T-cell (primary cell): ENCODE measurements at regions not wholly inside any gene's neighbourhood (a gene's known extent, or its start where the extent isn't known, plus 50 kb on each side); places are given as distances from the start of the nearest gene placed in this dataset.

Source experiments
- ATAC-seq, 4 experiments: fragments of 200-7000 bp in 3 of 4; fragments of 150-1000 bp in 1 of 4; cut with Tn5 transposase; replicated peaks in 1 of 4; 1 replicate in 3 of 4; 2 replicates in 1 of 4; pipeline ENCODE4 v1.10.0; 2021; ENCODE audit warnings: moderate library complexity in 3 of 4, mild to moderate bottlenecking in 2 of 4, moderate number of reproducible peaks in 1 of 4
- CTCF ChIA-PET, 2 donors: fragments of 300-600 bp; sonication (Branson Sonifier 250); formaldehyde crosslinking; loops; one replicate each; lab custom pipeline; 2022; ENCODE audit warnings: antibody characterized with exemption in 2 of 2; lab: Charles Lee
- POLR2A ChIA-PET, 2 donors: fragments of 300-600 bp; sonication (Branson Sonifier 250); formaldehyde crosslinking; loops; one replicate each; lab custom pipeline; 2022; ENCODE audit warnings: antibody characterized with exemption in 2 of 2; lab: Charles Lee
- DNase-seq, 35 experiments: peaks; one replicate each; pipeline versions ENCODE4 v3.0.0 to v3.0.0-alpha.2; 2013 to 2023
- H3K27ac ChIP-seq: one replicate; pipeline ENCODE4 v1.5.1; 2013; ENCODE audit warnings: low read length
- H3K27me3 ChIP-seq, 2 experiments: replicated peaks in 1 of 2; 1 replicate in 1 of 2; 2 replicates in 1 of 2; pipeline versions ENCODE4 v1.6.1 to v1.7.0; 2013; ENCODE audit warnings: low read length in 1 of 2, mixed read lengths in 1 of 2; ENCODE audit not compliant: control insufficient read depth in 2 of 2, insufficient read depth in 2 of 2; ENCODE audit errors: extremely low read depth in 1 of 2
- H3K36me3 ChIP-seq, 2 donors: 1 replicate in 1 of 2; 2 replicates in 1 of 2; pipeline versions ENCODE4 v1.6.1 to v1.7.0; 2013; ENCODE audit warnings: low read length in 1 of 2; ENCODE audit not compliant: control insufficient read depth in 2 of 2, insufficient read depth in 1 of 2; ENCODE audit errors: extremely low read depth in 1 of 2
- H3K4me1 ChIP-seq, 2 experiments: 1 replicate in 1 of 2; 2 replicates in 1 of 2; pipeline versions ENCODE4 v1.6.1 to v1.7.0; 2013; ENCODE audit warnings: low read length in 2 of 2, mixed read lengths in 1 of 2; ENCODE audit not compliant: insufficient read depth in 2 of 2, control insufficient read depth in 1 of 2; ENCODE audit errors: extremely low read depth in 1 of 2
- H3K4me3 ChIP-seq, 2 donors: 1 replicate in 1 of 2; 2 replicates in 1 of 2; pipeline versions ENCODE4 v1.5.1 to v1.7.0; 2013; ENCODE audit warnings: mild to moderate bottlenecking in 2 of 2, low read length in 1 of 2, moderate library complexity in 1 of 2; ENCODE audit not compliant: control insufficient read depth in 1 of 2; ENCODE audit errors: extremely low read depth in 1 of 2
- H3K9me3 ChIP-seq: 2 replicates; pipeline ENCODE4 v1.7.0; 2013
- H3K27ac Mint-ChIP-seq, 2 donors: one replicate each; pipeline ENCODE4 v1.8.0; 2020 to 2021; ENCODE audit warnings: mild to moderate bottlenecking in 2 of 2, mixed read lengths in 2 of 2
- H3K27me3 Mint-ChIP-seq, 2 donors: one replicate each; pipeline ENCODE4 v1.8.0; 2021 to 2022; ENCODE audit warnings: mixed read lengths in 2 of 2
- H3K36me3 Mint-ChIP-seq: one replicate; pipeline ENCODE4 v1.8.0; 2021; ENCODE audit warnings: mixed read lengths
- H3K4me1 Mint-ChIP-seq, 3 donors: one replicate each; pipeline ENCODE4 v1.8.0; 2020 to 2022; ENCODE audit warnings: mixed read lengths in 3 of 3, mild to moderate bottlenecking in 1 of 3
- H3K4me3 Mint-ChIP-seq, 3 donors: one replicate each; pipeline ENCODE4 v1.8.0; 2020 to 2022; ENCODE audit warnings: mild to moderate bottlenecking in 3 of 3, mixed read lengths in 3 of 3, moderate library complexity in 3 of 3
- H3K9me3 Mint-ChIP-seq, 3 donors: one replicate each; pipeline ENCODE4 v1.8.0; 2020 to 2022; ENCODE audit warnings: mixed read lengths in 3 of 3
- WGBS: methylation state at CpG from one replicate; pipeline ENCODE4 v1.1.5; 2013; ENCODE audit warnings: missing lambda C conversion rate; ENCODE audit not compliant: insufficient coverage; 5-methylcytosine and 5-hydroxymethylcytosine counted together

DNA sequence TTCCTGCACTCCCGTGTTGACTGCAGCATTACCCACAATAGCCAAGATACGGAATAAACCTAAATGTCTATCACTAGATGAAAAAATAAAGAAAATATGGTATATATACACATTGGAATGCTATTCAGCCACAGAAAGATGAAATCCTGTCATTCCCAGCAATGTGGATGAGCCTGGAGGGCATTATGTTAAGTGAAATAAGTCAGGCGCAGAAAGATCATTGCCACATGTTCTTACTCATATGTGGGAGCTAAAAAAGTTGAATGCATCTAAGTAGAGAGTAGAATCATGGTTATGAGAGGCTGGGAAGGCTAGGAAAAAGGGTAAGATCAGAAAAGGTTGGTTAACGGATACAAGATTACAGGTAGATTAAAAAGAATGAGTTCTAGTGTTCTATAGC is 219.1 kb upstream of the MKI67 start:
- Mint-ChIP-seq H3K27me3 (peaks cover 3 to 19% of the 10 kb centered on the region in 2 donors), H3K36me3 (no peaks in the 10 kb centered on the region), H3K27ac (no peak overlapping the region), H3K4me1 (no peaks in the 10 kb centered on the region), H3K4me3 (no peak overlapping the region), H3K9me3 (no peaks in the 10 kb centered on the region)
- ChIA-PET CTCF (no interaction called here), POLR2A (no interaction called here)
- H3K4me3 ChIP-seq: no peak overlapping the region
- H3K27ac ChIP-seq: no peak overlapping the region
- H3K4me1 ChIP-seq: no peaks in the 10 kb centered on the region
- 94% methylated on average over 2 of the region's 4 CpGs for WGBS
- H3K9me3 ChIP-seq: no peaks in the 10 kb centered on the region
- DNase-seq: no peak
- ATAC-seq: no peak
- no peaks in the 10 kb centered on the region for H3K27me3 ChIP-seq
- no peaks in the 10 kb centered on the region for H3K36me3 ChIP-seq

DNA sequence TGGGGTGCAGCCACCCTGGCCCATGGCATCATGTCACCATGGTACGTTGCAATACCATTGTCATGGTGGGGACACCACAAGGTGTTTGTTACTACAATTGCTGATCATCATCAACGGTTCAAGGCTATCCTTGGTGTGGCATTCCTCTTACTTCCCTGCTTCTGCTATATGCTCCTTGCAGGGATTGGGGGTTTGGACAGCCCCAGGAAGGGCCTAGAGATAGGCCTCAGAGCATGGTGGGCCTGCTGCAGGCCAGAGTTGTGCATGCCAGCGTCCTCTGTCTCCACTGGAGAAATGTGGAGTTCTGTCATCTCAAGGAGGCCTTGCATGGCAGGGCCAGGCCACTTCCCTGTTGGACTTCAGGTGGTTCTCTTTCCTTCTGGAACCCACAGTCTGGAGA is 234.6 kb upstream of the MKI67 start:
- Mint-ChIP-seq H3K4me3 (no peak overlapping the region), H3K9me3 (no peaks in the 10 kb centered on the region), H3K27ac (no peak overlapping the region), H3K27me3 (peaks cover 15 to 26% of the 10 kb centered on the region in 2 donors), H3K36me3 (no peaks in the 10 kb centered on the region), H3K4me1 (no peaks in the 10 kb centered on the region)
- ATAC-seq (no peak), DNase-seq (no peak)
- POLR2A ChIA-PET: no interaction called here
- H3K9me3 ChIP-seq: no peaks in the 10 kb centered on the region
- WGBS: 59% methylated on average over 3 of the region's 3 CpGs
- H3K27ac ChIP-seq: no peak overlapping the region
- H3K4me3 ChIP-seq: no peak overlapping the region
- CTCF ChIA-PET: no interaction called here
- H3K27me3 ChIP-seq: no peaks in the 10 kb centered on the region
- H3K36me3 ChIP-seq: no peaks in the 10 kb centered on the region
- H3K4me1 ChIP-seq: no peaks in the 10 kb centered on the region

DNA sequence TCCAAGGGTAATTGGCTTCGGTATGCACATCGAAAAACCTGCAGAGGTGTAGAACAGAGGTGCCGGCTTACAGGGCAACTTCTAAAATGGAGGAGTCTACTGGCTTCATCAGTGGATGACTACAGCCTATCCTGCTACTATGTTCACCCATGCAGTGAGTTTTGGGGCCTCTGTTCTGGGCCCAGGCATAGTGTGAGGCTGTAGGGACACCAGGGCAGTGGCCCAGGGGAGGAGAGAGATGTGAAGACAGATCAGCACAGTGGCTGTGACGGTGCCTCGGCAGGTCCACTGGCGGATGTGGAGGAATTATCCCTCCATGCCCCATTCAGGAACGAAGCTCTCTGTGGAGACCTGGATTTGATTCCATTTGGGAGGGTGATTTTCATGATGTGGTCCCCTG is 235.3 kb upstream of the MKI67 start:
- no peak overlapping the region for H3K4me3 Mint-ChIP-seq
- ChIA-PET CTCF (no interaction called here), POLR2A (no interaction called here)
- Histone ChIP-seq H3K27me3 (no peaks in the 10 kb centered on the region), H3K27ac (no peak overlapping the region), H3K4me1 (no peaks in the 10 kb centered on the region), H3K9me3 (no peaks in the 10 kb centered on the region), H3K4me3 (no peak overlapping the region), H3K36me3 (no peaks in the 10 kb centered on the region)
- no peak for DNase-seq
- no peak overlapping the region for H3K27ac Mint-ChIP-seq
- peaks cover 17 to 26% of the 10 kb centered on the region in 2 donors for H3K27me3 Mint-ChIP-seq
- no peaks in the 10 kb centered on the region for H3K9me3 Mint-ChIP-seq
- no CpG with 5 or more reads among the region's 7 CpGs for WGBS
- H3K4me1 Mint-ChIP-seq: no peaks in the 10 kb centered on the region
- H3K36me3 Mint-ChIP-seq: no peaks in the 10 kb centered on the region
- ATAC-seq: no peak

DNA sequence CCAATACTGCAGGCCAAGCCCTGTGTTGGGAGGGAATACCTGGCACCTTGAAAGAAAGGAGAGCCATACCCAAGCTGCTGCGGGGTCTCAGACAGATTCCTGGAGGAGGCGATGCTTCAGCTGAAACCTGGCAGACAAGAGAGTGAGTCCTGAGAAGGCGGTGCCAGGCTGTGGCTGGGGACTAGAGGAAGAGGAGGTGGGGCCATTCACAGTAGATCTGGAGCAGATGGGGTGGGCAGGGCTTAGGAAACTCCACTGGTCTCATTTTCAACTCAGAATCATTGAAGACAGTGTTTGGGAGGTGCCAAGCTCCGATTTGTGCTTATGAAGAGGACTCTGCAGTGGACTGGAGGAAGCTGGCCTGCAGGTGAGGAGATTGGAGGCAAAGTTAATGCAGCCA is 236.3 kb upstream of the MKI67 start:
- peaks cover 9 to 21% of the 10 kb centered on the region in 2 donors for H3K27me3 Mint-ChIP-seq
- no peak overlapping the region for H3K27ac Mint-ChIP-seq
- no peaks in the 10 kb centered on the region for H3K9me3 Mint-ChIP-seq
- Histone ChIP-seq H3K4me1 (no peaks in the 10 kb centered on the region), H3K27me3 (no peaks in the 10 kb centered on the region), H3K27ac (no peak overlapping the region), H3K36me3 (no peaks in the 10 kb centered on the region), H3K9me3 (no peaks in the 10 kb centered on the region), H3K4me3 (no peak overlapping the region)
- H3K36me3 Mint-ChIP-seq: no peaks in the 10 kb centered on the region
- no peaks in the 10 kb centered on the region for H3K4me1 Mint-ChIP-seq
- H3K4me3 Mint-ChIP-seq: no peak overlapping the region
- DNase-seq (no peak), ATAC-seq (no peak)
- CTCF ChIA-PET: no interaction called here
- 65% methylated on average over 3 of the region's 4 CpGs for WGBS
- POLR2A ChIA-PET: no interaction called here

DNA sequence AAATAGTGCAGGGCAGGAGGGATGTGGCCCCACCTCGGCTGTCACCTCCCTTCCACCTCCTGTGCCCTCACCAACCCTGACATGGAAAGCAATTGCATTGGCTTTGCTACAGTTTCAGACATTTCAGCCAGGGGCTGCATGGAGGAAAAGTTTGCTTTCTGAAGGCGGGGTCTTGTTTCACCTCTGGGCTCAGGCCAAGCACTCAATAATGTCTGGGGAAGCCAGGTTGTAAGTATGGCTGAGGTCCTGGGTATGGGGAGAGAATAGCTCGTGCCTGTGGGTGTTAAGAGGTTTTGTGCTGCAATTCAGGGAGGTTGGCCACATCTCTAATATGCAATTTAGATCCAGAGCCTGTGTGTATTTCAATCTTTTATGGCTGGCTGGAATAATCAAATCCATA is 238.4 kb upstream of the MKI67 start:
- Mint-ChIP-seq H3K27me3 (peaks cover 9 to 21% of the 10 kb centered on the region in 2 donors), H3K27ac (no peak overlapping the region), H3K4me3 (no peak overlapping the region), H3K9me3 (no peaks in the 10 kb centered on the region), H3K36me3 (no peaks in the 10 kb centered on the region), H3K4me1 (no peaks in the 10 kb centered on the region)
- POLR2A ChIA-PET: no interaction called here
- Histone ChIP-seq H3K9me3 (no peaks in the 10 kb centered on the region), H3K36me3 (no peaks in the 10 kb centered on the region), H3K27ac (no peak overlapping the region), H3K4me1 (no peaks in the 10 kb centered on the region), H3K4me3 (no peak overlapping the region), H3K27me3 (no peaks in the 10 kb centered on the region)
- DNase-seq (no peak), ATAC-seq (no peak)
- WGBS: 57% methylated on average over 2 of the region's 3 CpGs
- CTCF ChIA-PET: no interaction called here

DNA sequence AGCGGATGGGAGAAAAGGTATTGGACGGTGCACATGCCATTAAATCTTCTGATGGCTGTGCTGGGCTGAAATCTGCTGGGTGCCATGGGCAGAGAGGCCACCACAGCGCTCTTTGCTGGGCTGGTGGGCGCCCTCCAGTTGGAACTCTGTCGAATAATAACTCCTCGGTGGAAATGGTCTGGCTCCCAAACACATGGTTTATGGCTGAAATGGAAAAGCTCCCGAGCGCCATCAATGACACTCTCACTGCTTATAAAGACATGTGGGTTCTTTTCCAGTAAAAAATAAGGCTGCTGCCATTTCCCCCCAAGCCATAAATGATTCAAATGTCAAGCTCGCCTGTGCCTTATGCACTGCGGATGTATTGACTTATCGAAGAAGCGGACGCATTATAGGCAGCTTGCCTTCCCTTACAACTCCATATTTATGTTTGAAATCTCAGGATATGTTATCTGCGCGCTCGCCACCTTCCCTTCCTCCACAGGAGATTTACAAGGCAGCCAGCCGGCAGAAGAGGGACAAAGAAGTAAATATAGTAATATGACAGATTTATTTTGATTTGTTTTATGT is 239.0 kb upstream of the MKI67 start:
- H3K4me3 ChIP-seq: no peak overlapping the region
- Mint-ChIP-seq H3K4me3 (no peak overlapping the region), H3K9me3 (no peaks in the 10 kb centered on the region), H3K36me3 (no peaks in the 10 kb centered on the region), H3K27ac (no peak overlapping the region), H3K27me3 (peaks cover 9 to 21% of the 10 kb centered on the region in 2 donors), H3K4me1 (no peaks in the 10 kb centered on the region)
- no peaks in the 10 kb centered on the region for H3K9me3 ChIP-seq
- DNase-seq (no peak), ATAC-seq (no peak)
- CTCF ChIA-PET: no interaction called here
- H3K27me3 ChIP-seq: no peaks in the 10 kb centered on the region
- H3K36me3 ChIP-seq: no peaks in the 10 kb centered on the region
- H3K4me1 ChIP-seq: no peaks in the 10 kb centered on the region
- POLR2A ChIA-PET: no interaction called here
- no peak overlapping the region for H3K27ac ChIP-seq
- 89% methylated on average over 7 of the region's 17 CpGs for WGBS

DNA sequence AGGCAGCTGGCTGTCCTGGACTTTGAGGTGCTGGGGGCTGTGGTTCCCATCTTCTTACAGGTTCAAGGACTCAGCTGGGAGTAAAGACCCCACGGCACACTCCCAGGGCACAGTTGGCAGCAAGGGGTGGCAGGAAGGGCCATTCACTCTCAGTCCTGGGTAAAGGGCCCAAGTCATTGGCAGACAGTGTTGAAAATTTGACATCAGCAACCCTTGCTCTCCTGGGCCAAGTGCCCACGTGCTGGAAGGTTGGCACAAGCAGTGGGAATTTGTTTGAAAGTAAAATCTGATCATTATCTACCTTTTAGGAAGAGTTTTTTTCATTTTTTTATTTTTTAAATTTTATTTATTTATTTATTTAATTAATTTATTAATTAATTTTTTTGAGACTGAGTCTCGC is 241.6 kb upstream of the MKI67 start:
- H3K36me3 ChIP-seq: no peaks in the 10 kb centered on the region
- no peak overlapping the region for H3K4me3 Mint-ChIP-seq
- H3K36me3 Mint-ChIP-seq: no peaks in the 10 kb centered on the region
- POLR2A ChIA-PET: no interaction called here
- CTCF ChIA-PET: no interaction called here
- H3K9me3 Mint-ChIP-seq: no peaks in the 10 kb centered on the region
- H3K9me3 ChIP-seq: no peaks in the 10 kb centered on the region
- no peaks in the 10 kb centered on the region for H3K27me3 ChIP-seq
- 100% methylated on average over 1 of the region's 3 CpGs for WGBS
- no peak overlapping the region for H3K27ac Mint-ChIP-seq
- DNase-seq (no peak), ATAC-seq (no peak)
- H3K27me3 Mint-ChIP-seq: peaks cover 4 to 15% of the 10 kb centered on the region in 2 donors
- H3K4me1 Mint-ChIP-seq: no peaks in the 10 kb centered on the region
- H3K4me3 ChIP-seq: no peak overlapping the region
- no peak overlapping the region for H3K27ac ChIP-seq
- no peaks in the 10 kb centered on the region for H3K4me1 ChIP-seq
